Nephron progenitor cell (in vitro differentiated cells): ENCODE measurements at regions not wholly inside any gene's neighbourhood (a gene's known extent, or its start where the extent isn't known, plus 50 kb on each side); places are given as distances from the start of the nearest gene placed in this dataset.

Experiments used
- DNase-seq: peaks from one replicate; pipeline ENCODE4 v3.0.0; 2021
- H3K27ac Mint-ChIP-seq: 2 replicates; pipeline ENCODE4 v1.8.0; 2021; ENCODE audit warnings: mild to moderate bottlenecking, moderate library complexity, mixed read lengths
- H3K27me3 Mint-ChIP-seq: 2 replicates; pipeline ENCODE4 v1.8.0; 2021; ENCODE audit warnings: mild to moderate bottlenecking, low read depth, mixed read lengths; ENCODE audit not compliant: poor library complexity
- H3K36me3 Mint-ChIP-seq: 2 replicates; pipeline ENCODE4 v1.8.0; 2021; ENCODE audit warnings: low read depth, mixed read lengths
- H3K4me1 Mint-ChIP-seq: 2 replicates; pipeline ENCODE4 v1.8.0; 2021; ENCODE audit warnings: mixed read lengths
- H3K4me3 Mint-ChIP-seq: 2 replicates; pipeline ENCODE4 v1.8.0; 2021; ENCODE audit warnings: mild to moderate bottlenecking, moderate library complexity, mixed read lengths
- H3K9me3 Mint-ChIP-seq: 2 replicates; pipeline ENCODE4 v1.8.0; 2021; ENCODE audit warnings: mild to moderate bottlenecking, moderate library complexity, mixed read lengths
- TF ChIP-seq, protein P1 (sequence below): fragments of 200-600 bp; sonication (generic); IDR thresholded peaks from 2 replicates; pipeline ENCODE4 v1.5.0; 2021; ENCODE audit warnings: antibody characterized with exemption

DNA sequence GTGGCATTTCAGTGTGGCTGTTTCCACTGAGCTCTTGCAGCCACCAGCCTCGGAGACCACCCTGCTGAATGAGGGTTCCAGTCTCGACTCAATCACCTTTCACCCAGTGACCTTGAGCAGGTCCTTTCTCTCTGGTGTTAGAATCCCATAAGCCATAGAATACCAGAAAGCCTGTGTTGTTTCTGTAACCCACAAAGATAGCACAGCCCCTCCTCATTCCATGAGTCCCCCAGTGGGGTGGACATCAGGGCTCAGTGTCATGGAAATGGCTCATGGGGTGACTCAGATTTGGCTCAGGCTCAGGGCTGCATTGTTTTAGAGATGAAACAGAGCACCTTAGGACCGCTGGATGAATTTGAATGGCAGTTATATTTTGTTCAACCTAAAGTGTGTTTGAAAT lies 171.5 kb downstream of the PTPN11 start:
- Mint-ChIP-seq H3K9me3 (peaks cover 8% of the 10 kb centered on the region), H3K4me1 (no peaks in the 10 kb centered on the region), H3K4me3 (no peak overlapping the region), H3K36me3 (no peaks in the 10 kb centered on the region), H3K27ac (no peak overlapping the region), H3K27me3 (peaks cover 67% of the 10 kb centered on the region)
- TF ChIP-seq, protein P1, sequence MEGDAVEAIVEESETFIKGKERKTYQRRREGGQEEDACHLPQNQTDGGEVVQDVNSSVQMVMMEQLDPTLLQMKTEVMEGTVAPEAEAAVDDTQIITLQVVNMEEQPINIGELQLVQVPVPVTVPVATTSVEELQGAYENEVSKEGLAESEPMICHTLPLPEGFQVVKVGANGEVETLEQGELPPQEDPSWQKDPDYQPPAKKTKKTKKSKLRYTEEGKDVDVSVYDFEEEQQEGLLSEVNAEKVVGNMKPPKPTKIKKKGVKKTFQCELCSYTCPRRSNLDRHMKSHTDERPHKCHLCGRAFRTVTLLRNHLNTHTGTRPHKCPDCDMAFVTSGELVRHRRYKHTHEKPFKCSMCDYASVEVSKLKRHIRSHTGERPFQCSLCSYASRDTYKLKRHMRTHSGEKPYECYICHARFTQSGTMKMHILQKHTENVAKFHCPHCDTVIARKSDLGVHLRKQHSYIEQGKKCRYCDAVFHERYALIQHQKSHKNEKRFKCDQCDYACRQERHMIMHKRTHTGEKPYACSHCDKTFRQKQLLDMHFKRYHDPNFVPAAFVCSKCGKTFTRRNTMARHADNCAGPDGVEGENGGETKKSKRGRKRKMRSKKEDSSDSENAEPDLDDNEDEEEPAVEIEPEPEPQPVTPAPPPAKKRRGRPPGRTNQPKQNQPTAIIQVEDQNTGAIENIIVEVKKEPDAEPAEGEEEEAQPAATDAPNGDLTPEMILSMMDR, result no peak
- DNase-seq, result no peak

DNA sequence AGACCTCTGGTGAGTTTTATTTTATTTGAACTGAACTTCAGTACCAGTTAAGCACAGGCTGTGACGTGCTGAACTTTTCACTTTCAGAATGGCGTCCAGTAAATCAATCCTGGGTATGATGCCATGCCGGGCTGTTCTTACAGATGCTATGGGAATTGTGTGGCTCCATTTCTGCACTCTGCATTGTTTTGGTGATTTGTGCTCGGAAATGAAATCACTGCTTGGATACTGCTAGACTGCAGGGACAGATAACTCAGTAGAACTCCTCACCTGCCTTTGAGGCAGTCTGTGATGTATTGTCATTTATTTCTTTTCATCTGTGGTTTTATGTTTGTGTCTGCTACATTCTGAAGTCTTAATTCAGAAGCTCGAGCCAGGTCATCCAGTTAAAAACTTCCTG lies 172.7 kb downstream of the PTPN11 start:
- peaks cover 10% of the 10 kb centered on the region for H3K9me3 Mint-ChIP-seq
- H3K4me1 Mint-ChIP-seq, result no peaks in the 10 kb centered on the region
- DNase-seq, result no peak
- TF ChIP-seq, protein P1, result no peak
- peaks cover 69% of the 10 kb centered on the region for H3K27me3 Mint-ChIP-seq
- H3K27ac Mint-ChIP-seq, result no peak overlapping the region
- no peaks in the 10 kb centered on the region for H3K36me3 Mint-ChIP-seq
- H3K4me3 Mint-ChIP-seq, result no peak overlapping the region

DNA sequence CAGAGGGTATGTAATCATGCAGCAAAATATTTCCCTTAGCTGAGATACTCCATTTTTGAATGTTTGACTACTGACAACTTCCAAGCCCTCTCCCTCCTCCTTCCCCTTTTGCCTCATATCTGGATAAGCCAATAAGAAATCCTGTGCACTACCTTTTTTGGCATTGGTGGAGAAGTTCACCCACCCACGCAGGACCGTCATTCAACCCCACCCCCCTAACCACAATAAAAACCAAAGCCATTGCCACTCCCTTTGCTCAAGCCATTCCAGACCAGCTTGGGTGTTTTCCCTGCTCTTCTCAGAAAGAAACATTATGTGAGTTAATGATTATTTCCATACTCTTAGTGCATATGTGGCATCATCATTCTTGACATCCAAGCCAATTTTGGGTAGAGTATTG lies 176.7 kb downstream of the PTPN11 start:
- Mint-ChIP-seq H3K36me3 (no peaks in the 10 kb centered on the region), H3K4me1 (no peaks in the 10 kb centered on the region), H3K4me3 (no peak overlapping the region), H3K27me3 (peaks cover 74% of the 10 kb centered on the region), H3K9me3 (peaks cover 10% of the 10 kb centered on the region), H3K27ac (no peak overlapping the region)
- TF ChIP-seq, protein P1, result no peak
- no peak for DNase-seq

DNA sequence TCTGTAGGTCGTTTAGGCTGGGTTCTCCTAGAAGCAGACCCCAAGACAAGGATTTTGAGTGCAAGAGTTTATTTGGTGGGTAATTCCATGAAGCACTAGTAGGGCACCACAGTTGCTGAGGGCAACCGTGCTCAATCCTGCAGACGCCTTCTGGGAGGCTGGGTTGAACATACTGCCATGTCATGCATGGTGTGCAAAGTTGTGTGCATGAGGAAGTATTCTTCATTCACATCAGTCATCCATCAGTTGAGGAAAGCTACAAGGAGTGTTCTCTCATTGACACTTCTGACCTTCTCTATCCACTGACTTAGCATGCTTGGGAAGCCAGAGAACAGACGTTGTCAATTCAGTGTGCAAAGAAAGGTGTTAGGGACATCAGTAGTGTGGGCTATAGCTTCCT lies 179.2 kb downstream of the PTPN11 start:
- Mint-ChIP-seq H3K27me3 (peaks cover 83% of the 10 kb centered on the region), H3K4me3 (no peak overlapping the region), H3K4me1 (no peaks in the 10 kb centered on the region), H3K36me3 (no peaks in the 10 kb centered on the region), H3K27ac (no peak overlapping the region), H3K9me3 (peaks cover 10% of the 10 kb centered on the region)
- TF ChIP-seq, protein P1, result no peak
- no peak for DNase-seq

DNA sequence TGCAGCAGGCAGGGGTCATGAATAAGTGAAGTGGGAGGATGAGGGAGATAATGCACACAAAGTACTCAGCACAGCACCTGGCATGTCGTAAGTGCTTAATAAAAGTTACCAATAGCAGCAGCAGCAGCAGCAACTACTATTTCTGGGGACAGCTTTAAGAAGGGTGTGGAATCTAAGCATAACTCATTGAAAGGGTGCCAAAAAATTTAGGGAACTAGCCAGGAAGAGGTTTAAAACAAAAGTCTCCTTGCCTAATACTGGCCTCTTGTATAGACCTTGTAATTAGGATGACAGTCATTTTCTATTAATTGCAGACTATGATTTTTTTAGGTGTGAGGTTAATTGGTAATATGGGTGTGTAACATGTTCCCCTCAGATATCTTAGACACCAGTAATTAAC lies 179.9 kb downstream of the PTPN11 start:
- TF ChIP-seq, protein P1, result no peak
- H3K9me3 Mint-ChIP-seq, result peaks cover 5% of the 10 kb centered on the region
- H3K36me3 Mint-ChIP-seq, result no peaks in the 10 kb centered on the region
- H3K4me3 Mint-ChIP-seq, result no peak overlapping the region
- DNase-seq, result no peak
- no peak overlapping the region for H3K27ac Mint-ChIP-seq
- H3K4me1 Mint-ChIP-seq, result no peaks in the 10 kb centered on the region
- H3K27me3 Mint-ChIP-seq, result peaks cover 83% of the 10 kb centered on the region

DNA sequence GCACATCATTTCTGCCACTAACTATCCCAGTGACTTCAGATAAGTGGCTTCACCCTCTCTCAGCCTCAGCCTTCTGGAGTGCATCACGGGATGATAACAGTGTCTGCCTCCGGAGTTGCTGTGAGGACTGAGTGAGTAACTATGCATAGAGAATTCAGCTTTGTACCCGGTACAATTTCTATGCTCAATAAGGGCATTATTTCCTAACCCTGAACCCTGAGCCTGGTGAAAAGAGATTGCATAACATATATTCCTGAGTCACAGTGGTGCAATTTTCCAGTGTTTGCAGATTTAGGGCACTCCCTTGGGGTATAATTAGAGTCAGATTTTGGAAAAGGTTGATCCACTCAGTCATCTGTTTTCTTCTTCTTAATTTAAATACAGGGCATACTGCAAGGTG lies 181.1 kb downstream of the PTPN11 start:
- no peaks in the 10 kb centered on the region for H3K4me1 Mint-ChIP-seq
- peaks cover 94% of the 10 kb centered on the region for H3K27me3 Mint-ChIP-seq
- H3K9me3 Mint-ChIP-seq, result peaks cover 5% of the 10 kb centered on the region
- TF ChIP-seq, protein P1, result no peak
- DNase-seq, result no peak
- no peak overlapping the region for H3K27ac Mint-ChIP-seq
- no peak overlapping the region for H3K4me3 Mint-ChIP-seq
- H3K36me3 Mint-ChIP-seq, result no peaks in the 10 kb centered on the region
